HepG2 (cell line): ENCODE measurements at regions not wholly inside any gene's neighbourhood (a gene's known extent, or its start where the extent isn't known, plus 50 kb on each side); places are given as distances from the start of the nearest gene placed in this dataset.

Experiments
- CTCF ChIP-seq: sonication (generic); formaldehyde crosslinking; IDR thresholded peaks from 2 replicates; pipeline ENCODE4 v1.5.0; 2020; ENCODE audit warnings: mild to moderate bottlenecking, missing genetic modification reagents, moderate library complexity
- MLLT10 ChIP-seq: sonication (generic); formaldehyde crosslinking; IDR thresholded peaks from 2 replicates; pipeline ENCODE4 v1.4.0; 2020; ENCODE audit warnings: missing genetic modification reagents
- POLR2A ChIP-seq, 2 experiments: IDR thresholded peaks; 2 replicates each; pipeline ENCODE4 v1.6.1; 2011; ENCODE audit warnings: low read depth in 2 of 2, low read length in 2 of 2, mild to moderate bottlenecking in 1 of 2, moderate library complexity in 1 of 2; ENCODE audit not compliant: insufficient read depth in 1 of 2
- ZNF383 ChIP-seq: sonication (generic); formaldehyde crosslinking; IDR thresholded peaks from 2 replicates; pipeline ENCODE4 v1.4.0; 2020; ENCODE audit warnings: missing genetic modification reagents, mild to moderate bottlenecking, borderline replicate concordance
- TF ChIP-seq, protein P1 (sequence below): IDR thresholded peaks from 2 replicates; pipeline ENCODE4 v1.6.1; 2016

DNA sequence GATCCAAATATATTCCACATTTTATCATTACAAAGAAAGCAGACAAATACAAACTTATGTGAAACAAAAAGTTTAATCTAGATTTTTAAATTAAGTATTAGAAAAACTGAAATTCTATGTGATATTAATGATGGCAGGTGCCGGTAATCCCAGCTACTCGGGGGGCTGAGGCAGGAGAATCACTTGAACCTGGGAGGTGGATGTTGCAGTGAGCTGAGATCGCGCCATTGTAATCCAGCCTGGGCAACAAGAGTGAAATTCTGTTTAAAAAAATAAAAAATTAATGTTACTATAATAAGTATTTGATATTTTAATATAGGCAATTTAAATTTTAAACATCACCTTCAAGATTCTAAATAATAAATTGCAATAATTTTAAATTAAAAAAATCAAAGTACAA is 400.6 kb downstream of the PABPC4L start:
- TF ChIP-seq, protein P1, sequence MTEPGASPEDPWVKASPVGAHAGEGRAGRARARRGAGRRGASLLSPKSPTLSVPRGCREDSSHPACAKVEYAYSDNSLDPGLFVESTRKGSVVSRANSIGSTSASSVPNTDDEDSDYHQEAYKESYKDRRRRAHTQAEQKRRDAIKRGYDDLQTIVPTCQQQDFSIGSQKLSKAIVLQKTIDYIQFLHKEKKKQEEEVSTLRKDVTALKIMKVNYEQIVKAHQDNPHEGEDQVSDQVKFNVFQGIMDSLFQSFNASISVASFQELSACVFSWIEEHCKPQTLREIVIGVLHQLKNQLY (CRISPR knock-in tag), result no peak
- TF ChIP-seq MLLT10 (CRISPR knock-in tag), result no peak
- no peak for TF ChIP-seq POLR2A (IDR thresholded peaks at IDR 0.05; ENCODE audit: insufficient read depth in 1 of 2, low read depth in 2 of 2, low read length in 2 of 2)
- no peak for TF ChIP-seq CTCF (CRISPR knock-in tag)
- no peak for TF ChIP-seq ZNF383
